GM12878 (cell line): ENCODE measurements at regions not wholly inside any gene's neighbourhood (a gene's known extent, or its start where the extent isn't known, plus 50 kb on each side); places are given as distances from the start of the nearest gene placed in this dataset.
A peak's percentile ranks its signal among the peaks of the same experiment; 100 is the strongest.

Experiments
- ATAC-seq: fragments of 200-7000 bp; cut with Tn5 transposase; 3 replicates; pipeline ENCODE4 v1.9.1; 2020; ENCODE audit warnings: mild to moderate bottlenecking, moderate library complexity
- BruUV-seq: library from RNA; stranded (reverse); fragments of 400-500 nt; replicated peaks from 2 replicates; lab custom pipeline; 2021; lab: Mats Ljungman, UMichigan
- CTCF ChIA-PET: fragments of 300-600 bp; sonication (Branson Sonifier 250); formaldehyde crosslinking; extraction: SDS; loops from one replicate; lab custom pipeline; 2021; ENCODE audit warnings: inconsistent platforms; lab: Yijun Ruan, JAX
- POLR2A ChIA-PET: fragments of 350-600 bp; formaldehyde crosslinking; extraction: SDS; loops from one replicate; lab custom pipeline; 2021; ENCODE audit warnings: inconsistent platforms; lab: Charles Lee
- RAD21 ChIA-PET: fragments of 300-600 bp; sonication (Branson Sonifier 250); formaldehyde crosslinking; loops from one replicate; lab custom pipeline; 2023; ENCODE audit warnings: antibody characterized with exemption; ENCODE audit not compliant: unreplicated experiment; lab: Charles Lee
- SMC1A ChIA-PET: fragments of 300-600 bp; sonication (Branson Sonifier 250); formaldehyde crosslinking; loops from one replicate; lab custom pipeline; 2023; ENCODE audit not compliant: unreplicated experiment, uncharacterized antibody; lab: Charles Lee
- DNase-seq: peaks from one replicate; pipeline ENCODE4 v3.0.0-alpha.2; 2011; ENCODE audit warnings: low read depth, low spot score
- FAIRE-seq: peaks from 3 replicates; lab custom pipeline; 2011; peaks lifted over from hg19 to GRCh38; lab: Jason Lieb, UNC
- H2AFZ ChIP-seq: 2 replicates; pipeline ENCODE4 v1.6.0; 2011; ENCODE audit warnings: low read depth, low read length, control low read depth; ENCODE audit not compliant: control insufficient read depth
- H3K27ac ChIP-seq: 2 replicates; pipeline ENCODE4 v1.5.1; 2011; ENCODE audit warnings: control low read depth; ENCODE audit not compliant: control insufficient read depth, insufficient read depth
- H3K27me3 ChIP-seq, 2 experiments: replicated peaks in 1 of 2; 2 replicates each; pipeline versions ENCODE4 v1.6.0 to v1.6.1; 2011; ENCODE audit warnings: low read length in 1 of 2; ENCODE audit not compliant: control insufficient read depth in 2 of 2, insufficient read depth in 2 of 2
- H3K36me3 ChIP-seq, 2 experiments: 2 replicates each; pipeline ENCODE4 v1.5.1; 2011; ENCODE audit warnings: low read length in 1 of 2; ENCODE audit not compliant: control insufficient read depth in 2 of 2, insufficient read depth in 2 of 2
- H3K4me1 ChIP-seq: 2 replicates; pipeline ENCODE4 v1.6.1; 2011; ENCODE audit warnings: mild to moderate bottlenecking, low read length, moderate library complexity, mixed read lengths; ENCODE audit not compliant: control insufficient read depth, insufficient read depth
- H3K4me2 ChIP-seq: 2 replicates; pipeline ENCODE4 v1.6.0; 2011; ENCODE audit warnings: control low read depth; ENCODE audit not compliant: control insufficient read depth, insufficient read depth
- H3K4me3 ChIP-seq: fragments of 200-600 bp; sonication (generic); 2 replicates; pipeline ENCODE4 v1.5.1; 2016
- H3K79me2 ChIP-seq: 2 replicates; pipeline ENCODE4 v1.6.0; 2011; ENCODE audit warnings: low read length; ENCODE audit not compliant: control insufficient read depth, insufficient read depth
- H3K9ac ChIP-seq: 2 replicates; pipeline ENCODE4 v1.8.0; 2011; ENCODE audit warnings: low read length, control low read depth, mixed read lengths; ENCODE audit not compliant: control insufficient read depth, insufficient read depth
- H3K9me3 ChIP-seq: replicated peaks from 3 replicates; pipeline ENCODE4 v1.5.1; 2011; ENCODE audit warnings: mild to moderate bottlenecking, low read length; ENCODE audit not compliant: control insufficient read depth, insufficient read depth
- H4K20me1 ChIP-seq: 2 replicates; pipeline ENCODE4 v1.6.0; 2011; ENCODE audit not compliant: control insufficient read depth, insufficient read depth
- ATF7 ChIP-seq: fragments of 450-650 bp; IDR thresholded peaks from 2 replicates; pipeline ENCODE4 v1.6.1; 2016; ENCODE audit warnings: low read depth, mild to moderate bottlenecking
- CHD4 ChIP-seq: fragments of 200-600 bp; sonication (generic); IDR thresholded peaks from 2 replicates; pipeline ENCODE4 v1.6.1; 2016; ENCODE audit warnings: mild to moderate bottlenecking
- CTCF ChIP-seq, 3 experiments: IDR thresholded peaks in 2 of 3; conservative IDR thresholded peaks in 1 of 3; 2 replicates each; pipeline ENCODE4 v1.5.1; 2011; ENCODE audit warnings: low read depth in 3 of 3, low read length in 3 of 3, mild to moderate bottlenecking in 3 of 3, control low read depth in 2 of 3, moderate library complexity in 2 of 3, inconsistent platforms in 1 of 3, mixed read lengths in 1 of 3; ENCODE audit not compliant: control insufficient read depth in 2 of 3, insufficient read depth in 1 of 3; ENCODE audit errors: extremely low read depth in 1 of 3
- EGR1 ChIP-seq, 2 experiments: IDR thresholded peaks; 1 replicate in 1 of 2; 2 replicates in 1 of 2; pipeline ENCODE4 v1.6.1; 2011 to 2012; ENCODE audit warnings: low read depth in 2 of 2, low read length in 2 of 2, borderline replicate concordance in 1 of 2, mild to moderate bottlenecking in 1 of 2, moderate library complexity in 1 of 2
- IKZF1 ChIP-seq: fragments of 450-650 bp; conservative IDR thresholded peaks from 2 replicates; pipeline ENCODE4 v1.6.1; 2017; ENCODE audit warnings: antibody characterized with exemption, mild to moderate bottlenecking
- MLLT1 ChIP-seq: fragments of 450-650 bp; IDR thresholded peaks from 2 replicates; pipeline ENCODE4 v1.6.1; 2016; ENCODE audit warnings: mild to moderate bottlenecking
- NR2F1 ChIP-seq: fragments of 450-650 bp; conservative IDR thresholded peaks from 2 replicates; pipeline ENCODE4 v1.6.1; 2017; ENCODE audit warnings: mild to moderate bottlenecking
- PAX5 ChIP-seq: IDR thresholded peaks from 2 replicates; pipeline ENCODE4 v1.6.1; 2011; ENCODE audit warnings: low read depth, low read length, borderline replicate concordance
- POU2F2 ChIP-seq: IDR thresholded peaks from 3 replicates; pipeline ENCODE4 v1.6.1; 2011; ENCODE audit warnings: low read depth, mild to moderate bottlenecking, low read length, borderline replicate concordance
- RAD21 ChIP-seq: IDR thresholded peaks from 2 replicates; pipeline ENCODE4 v1.6.1; 2011; ENCODE audit warnings: mild to moderate bottlenecking, low read depth, low read length, moderate library complexity; ENCODE audit not compliant: insufficient read depth
- RELB ChIP-seq: fragments of 450-650 bp; IDR thresholded peaks from 2 replicates; pipeline ENCODE4 v1.6.1; 2017; ENCODE audit warnings: low read depth, mild to moderate bottlenecking, moderate library complexity
- RUNX3 ChIP-seq: IDR thresholded peaks from 2 replicates; pipeline ENCODE4 v1.6.1; 2012; ENCODE audit warnings: low read length, inconsistent platforms
- SMC3 ChIP-seq: IDR thresholded peaks from 2 replicates; pipeline ENCODE4 v1.6.1; 2011; ENCODE audit warnings: low read length, improper control_type of control experiment, borderline replicate concordance
- SPI1 ChIP-seq: IDR thresholded peaks from 2 replicates; pipeline ENCODE4 v1.6.1; 2011; ENCODE audit warnings: low read depth, mild to moderate bottlenecking, low read length, moderate library complexity, borderline replicate concordance; ENCODE audit not compliant: insufficient read depth
- ZNF217 ChIP-seq: fragments of 450-650 bp; IDR thresholded peaks from 2 replicates; pipeline ENCODE4 v1.6.1; 2017; ENCODE audit warnings: antibody characterized with exemption, mild to moderate bottlenecking
- WGBS: methylation state at CpG from one replicate; pipeline ENCODE4 v1.1.6; 2016; ENCODE audit warnings: low lambda C conversion rate; ENCODE audit not compliant: insufficient replicate concordance, insufficient coverage; ENCODE audit errors: missing lambda C conversion rate; 5-methylcytosine and 5-hydroxymethylcytosine counted together
- in situ Hi-C: fragments of 300-500 bp; cut with MboI; formaldehyde crosslinking; loops from 9 replicates; pipeline ENCODE4 v1.14.3; 2018; ENCODE audit warnings: mixed read lengths
- intact Hi-C: fragments of 100-400 bp; cut with micrococcal nuclease; formaldehyde crosslinking; loops from one replicate; pipeline ENCODE4 v1.14.2; 2022; ENCODE audit not compliant: unreplicated experiment
- TF ChIP-seq, protein P1 (sequence below): fragments of 450-650 bp; conservative IDR thresholded peaks from 2 replicates; pipeline ENCODE4 v1.6.1; 2017; ENCODE audit warnings: mild to moderate bottlenecking, moderate library complexity

DNA sequence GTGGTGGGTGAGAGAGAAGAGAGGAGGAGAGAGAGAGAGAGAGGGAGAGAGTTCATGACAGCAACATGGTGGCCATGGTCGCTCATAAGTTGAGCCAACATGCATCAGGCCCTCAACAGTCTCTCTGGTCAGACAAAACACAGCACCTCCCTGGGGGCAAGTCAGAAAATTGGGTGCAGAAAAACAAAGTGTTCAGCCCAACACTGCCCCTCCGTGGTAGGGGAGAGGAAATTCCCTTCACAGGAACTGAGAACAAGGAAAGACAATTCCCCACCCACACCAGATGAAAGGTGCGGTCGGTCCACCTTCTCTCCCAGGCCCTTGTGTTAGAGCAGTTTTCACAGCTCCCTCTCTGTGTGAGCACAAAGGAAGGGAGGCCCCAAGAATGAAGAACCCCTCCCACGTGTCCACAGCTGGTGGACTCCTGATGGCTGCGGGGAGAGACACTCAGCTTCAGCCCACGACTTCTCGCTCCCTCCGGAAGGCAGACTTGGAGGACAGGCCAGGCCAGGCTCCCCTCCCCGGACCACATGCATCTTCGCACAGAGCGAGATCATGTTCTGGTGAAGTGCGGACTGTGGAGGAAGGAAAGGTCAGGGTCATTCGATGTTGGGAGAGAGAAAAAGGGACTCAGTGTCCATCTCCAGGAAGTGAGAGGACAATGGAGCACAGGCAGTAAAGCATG is 181.7 kb downstream of the ANAPC1 start:
- ChIA-PET POLR2A (no interaction called here), CTCF (interaction anchor here (1.1 to 1.6 kb wide), 5 partner anchors 9 to 890 kb away, joined by 3 to 4 read pairs (median 3); no protein-coding TSS in a partner anchor), RAD21 (interaction anchor here (0.5 kb wide), 1 partner anchor 575 kb away, joined by 3 read pairs; no protein-coding TSS in a partner anchor), SMC1A (interaction anchor here (0.6 to 2.1 kb wide), 2 partner anchors 12 to 45 kb away, joined by 3 to 5 read pairs; no protein-coding TSS in a partner anchor)
- H3K79me2 ChIP-seq = no peaks in the 10 kb centered on the region
- H2AFZ ChIP-seq = no peak overlapping the region
- in situ Hi-C loops = loop anchor here (10.0 to 25.0 kb wide), 3 partner anchors 215 to 890 kb away; no protein-coding TSS in a partner anchor
- no peak overlapping the region for H3K9ac ChIP-seq
- 54% methylated on average over 14 of the region's 14 CpGs for WGBS
- intact Hi-C loops = no loop called here
- H4K20me1 ChIP-seq = no peaks in the 10 kb centered on the region
- FAIRE-seq = no peak
- H3K9me3 ChIP-seq = no peaks in the 10 kb centered on the region; the same call in 2 of the 3 replicates
- no peak overlapping the region for H3K27ac ChIP-seq
- H3K4me2 ChIP-seq = no peak overlapping the region
- no peak for DNase-seq
- no peaks in the 10 kb centered on the region for H3K36me3 ChIP-seq
- BruUV-seq = no TSS peak
- ATAC-seq = peak; percentile 32
- H3K4me1 ChIP-seq = peaks cover 23% of the 10 kb centered on the region
- H3K4me3 ChIP-seq = no peak overlapping the region
- no peaks in the 10 kb centered on the region for H3K27me3 ChIP-seq
- TF ChIP-seq RUNX3 = peak; percentile 59; the same call in 1 of the 2 replicates
- TF ChIP-seq CHD4 = no peak
- TF ChIP-seq ATF7 = no peak
- TF ChIP-seq RAD21 = peak; percentile 78
- no peak for TF ChIP-seq ZNF217
- peak; percentile 61 to 70 (median 65); a peak in 5 of 6 replicates for TF ChIP-seq CTCF (IDR thresholded peaks at IDR 0.05 in 2 of 3, conservative IDR thresholded peaks at IDR 0.05 in 1 of 3; ENCODE audit: control insufficient read depth in 2 of 3, extremely low read depth in 1 of 3, insufficient read depth in 1 of 3, low read depth in 3 of 3, low read length in 3 of 3)
- 0 out of 3 replicates have a peak, but pooled peaks of 1 of the 2 experiments have one; percentile 31 for TF ChIP-seq EGR1 (IDR thresholded peaks at IDR 0.05; ENCODE audit: borderline replicate concordance in 1 of 2, low read depth in 2 of 2, low read length in 2 of 2)
- TF ChIP-seq POU2F2 = peak; percentile 32; the same call in 1 of the 3 replicates
- TF ChIP-seq SPI1 = peak; percentile 70
- peak; percentile 38; the same call in 1 of the 2 replicates for TF ChIP-seq RELB
- TF ChIP-seq PAX5 = 0 out of 2 replicates have a peak, but pooled peaks have one; percentile 11
- peak; percentile 48 for TF ChIP-seq SMC3
- no peak for TF ChIP-seq MLLT1
- peak; percentile 72 for TF ChIP-seq IKZF1
- TF ChIP-seq, protein P1, sequence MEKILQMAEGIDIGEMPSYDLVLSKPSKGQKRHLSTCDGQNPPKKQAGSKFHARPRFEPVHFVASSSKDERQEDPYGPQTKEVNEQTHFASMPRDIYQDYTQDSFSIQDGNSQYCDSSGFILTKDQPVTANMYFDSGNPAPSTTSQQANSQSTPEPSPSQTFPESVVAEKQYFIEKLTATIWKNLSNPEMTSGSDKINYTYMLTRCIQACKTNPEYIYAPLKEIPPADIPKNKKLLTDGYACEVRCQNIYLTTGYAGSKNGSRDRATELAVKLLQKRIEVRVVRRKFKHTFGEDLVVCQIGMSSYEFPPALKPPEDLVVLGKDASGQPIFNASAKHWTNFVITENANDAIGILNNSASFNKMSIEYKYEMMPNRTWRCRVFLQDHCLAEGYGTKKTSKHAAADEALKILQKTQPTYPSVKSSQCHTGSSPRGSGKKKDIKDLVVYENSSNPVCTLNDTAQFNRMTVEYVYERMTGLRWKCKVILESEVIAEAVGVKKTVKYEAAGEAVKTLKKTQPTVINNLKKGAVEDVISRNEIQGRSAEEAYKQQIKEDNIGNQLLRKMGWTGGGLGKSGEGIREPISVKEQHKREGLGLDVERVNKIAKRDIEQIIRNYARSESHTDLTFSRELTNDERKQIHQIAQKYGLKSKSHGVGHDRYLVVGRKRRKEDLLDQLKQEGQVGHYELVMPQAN = no peak
- TF ChIP-seq NR2F1 = no peak
